Esophagus squamous epithelium (tissue), 4 donors: ENCODE measurements at regions not wholly inside any gene's neighbourhood (a gene's known extent, or its start where the extent isn't known, plus 50 kb on each side); places are given as distances from the start of the nearest gene placed in this dataset.

Experiments
- POLR2A ChIP-seq, 4 donors: fragments of 450-650 bp; IDR thresholded peaks; one replicate each; pipeline ENCODE4 v1.6.1; 2017; ENCODE audit warnings: antibody characterized with exemption in 4 of 4, mild to moderate bottlenecking in 4 of 4, moderate library complexity in 3 of 4
- TF ChIP-seq, protein P1 (sequence below), 6 experiments: fragments of 450-650 bp in 4 of 6; fragments of 200-600 bp in 2 of 6; sonication (generic) in 2 of 6; IDR thresholded peaks; one replicate each; pipeline ENCODE4 v1.5.1; 2016 to 2019; ENCODE audit warnings: antibody characterized with exemption in 6 of 6, mild to moderate bottlenecking in 4 of 6, moderate library complexity in 4 of 6

DNA sequence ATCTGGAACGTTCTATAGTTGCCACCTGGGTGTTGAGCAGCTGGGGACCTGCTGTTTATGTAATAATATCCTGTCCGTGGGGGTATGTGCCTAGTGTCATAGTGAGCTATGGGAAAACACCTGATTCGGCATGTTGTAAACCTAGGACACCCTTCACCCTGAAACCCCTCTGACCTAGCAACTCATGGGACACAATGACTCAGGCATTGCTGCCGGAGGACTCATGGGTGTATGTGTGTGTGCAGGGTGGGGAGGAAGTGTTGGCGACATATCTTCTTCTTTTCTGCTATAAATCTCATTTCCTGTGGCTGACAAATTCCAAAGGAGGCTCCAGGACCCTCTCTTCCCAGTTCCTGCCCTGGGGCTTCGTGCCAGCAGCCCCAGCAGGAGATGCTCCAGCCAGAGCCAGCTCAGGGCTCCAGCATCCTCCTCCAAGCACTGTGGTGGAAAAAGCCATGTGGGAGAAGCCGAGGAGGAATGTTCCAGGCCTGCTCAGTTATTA lies 77.0 kb upstream of the PODXL start:
- TF ChIP-seq, protein P1, sequence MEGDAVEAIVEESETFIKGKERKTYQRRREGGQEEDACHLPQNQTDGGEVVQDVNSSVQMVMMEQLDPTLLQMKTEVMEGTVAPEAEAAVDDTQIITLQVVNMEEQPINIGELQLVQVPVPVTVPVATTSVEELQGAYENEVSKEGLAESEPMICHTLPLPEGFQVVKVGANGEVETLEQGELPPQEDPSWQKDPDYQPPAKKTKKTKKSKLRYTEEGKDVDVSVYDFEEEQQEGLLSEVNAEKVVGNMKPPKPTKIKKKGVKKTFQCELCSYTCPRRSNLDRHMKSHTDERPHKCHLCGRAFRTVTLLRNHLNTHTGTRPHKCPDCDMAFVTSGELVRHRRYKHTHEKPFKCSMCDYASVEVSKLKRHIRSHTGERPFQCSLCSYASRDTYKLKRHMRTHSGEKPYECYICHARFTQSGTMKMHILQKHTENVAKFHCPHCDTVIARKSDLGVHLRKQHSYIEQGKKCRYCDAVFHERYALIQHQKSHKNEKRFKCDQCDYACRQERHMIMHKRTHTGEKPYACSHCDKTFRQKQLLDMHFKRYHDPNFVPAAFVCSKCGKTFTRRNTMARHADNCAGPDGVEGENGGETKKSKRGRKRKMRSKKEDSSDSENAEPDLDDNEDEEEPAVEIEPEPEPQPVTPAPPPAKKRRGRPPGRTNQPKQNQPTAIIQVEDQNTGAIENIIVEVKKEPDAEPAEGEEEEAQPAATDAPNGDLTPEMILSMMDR (IDR thresholded peaks at IDR 0.05) = no peak
- no peak for TF ChIP-seq POLR2A (IDR thresholded peaks at IDR 0.05)
